ENCODE measurements at regions not wholly inside any gene's neighbourhood (a gene's known extent, or its start where the extent isn't known, plus 50 kb on each side); places are given as distances from the start of the nearest gene placed in this dataset.

- DNase-seq: no peak
Measured at GRCh38 chr3:118412503-118412902, 622.1 kb downstream of the IGSF11 start.

GRCh38 chr3:118425272-118425837 lies 609.3 kb downstream of the IGSF11 start:
- no peak for DNase-seq

- DNase-seq: no peak
Measured at GRCh38 chr3:118433825-118434224, 600.8 kb downstream of the IGSF11 start.

- no peak for DNase-seq
Measured at GRCh38 chr3:118435851-118436350, 598.7 kb downstream of the IGSF11 start.

- no peak for DNase-seq
Measured at GRCh38 chr3:118436697-118437262, 597.9 kb downstream of the IGSF11 start.

- no peak for DNase-seq
Measured at GRCh38 chr3:118445036-118445435, 589.6 kb downstream of the IGSF11 start.

- DNase-seq: no peak
Measured at GRCh38 chr3:118447339-118447738, 587.3 kb downstream of the IGSF11 start.

GRCh38 chr3:118466795-118467330 lies 567.8 kb downstream of the IGSF11 start:
- no peak for DNase-seq

GRCh38 chr3:118468801-118469200 lies 565.8 kb downstream of the IGSF11 start:
- no peak for DNase-seq

GRCh38 chr3:118472586-118472985 lies 562.1 kb downstream of the IGSF11 start:
- DNase-seq: no peak

- DNase-seq: no peak
Measured at GRCh38 chr3:118473343-118473742, 561.3 kb downstream of the IGSF11 start.

GRCh38 chr3:118476885-118477618 lies 557.6 kb downstream of the IGSF11 start:
- no peak for DNase-seq

- no peak for DNase-seq
Measured at GRCh38 chr3:118477768-118478167, 556.9 kb downstream of the IGSF11 start.

- DNase-seq: no peak
Measured at GRCh38 chr3:118478706-118479276, 555.9 kb downstream of the IGSF11 start.

- no peak for DNase-seq
Measured at GRCh38 chr3:118479376-118479775, 555.3 kb downstream of the IGSF11 start.

- no peak for DNase-seq
Measured at GRCh38 chr3:118480101-118480860, 554.4 kb downstream of the IGSF11 start.

- DNase-seq: no peak
Measured at GRCh38 chr3:118485693-118486092, 549.0 kb downstream of the IGSF11 start.

GRCh38 chr3:118487734-118488133 lies 546.9 kb downstream of the IGSF11 start:
- DNase-seq: no peak

- no peak for DNase-seq
Measured at GRCh38 chr3:118488732-118489131, 545.9 kb downstream of the IGSF11 start.

- DNase-seq: no peak
Measured at GRCh38 chr3:118495206-118495605, 539.4 kb downstream of the IGSF11 start.

GRCh38 chr3:118497274-118497673 lies 537.4 kb downstream of the IGSF11 start:
- no peak for DNase-seq

- no peak for DNase-seq
Measured at GRCh38 chr3:118501152-118501551, 533.5 kb downstream of the IGSF11 start.

GRCh38 chr3:118504906-118505305 lies 529.7 kb downstream of the IGSF11 start:
- no peak for DNase-seq
